GM12801 (cell line): ENCODE measurements at regions not wholly inside any gene's neighbourhood (a gene's known extent, or its start where the extent isn't known, plus 50 kb on each side); places are given as distances from the start of the nearest gene placed in this dataset.

Source experiments
- TF ChIP-seq, protein P1 (sequence below): IDR thresholded peaks from one replicate; pipeline ENCODE4 v1.5.1; 2011; ENCODE audit warnings: control low read depth; ENCODE audit not compliant: insufficient read length; ENCODE audit errors: extremely low read depth

DNA sequence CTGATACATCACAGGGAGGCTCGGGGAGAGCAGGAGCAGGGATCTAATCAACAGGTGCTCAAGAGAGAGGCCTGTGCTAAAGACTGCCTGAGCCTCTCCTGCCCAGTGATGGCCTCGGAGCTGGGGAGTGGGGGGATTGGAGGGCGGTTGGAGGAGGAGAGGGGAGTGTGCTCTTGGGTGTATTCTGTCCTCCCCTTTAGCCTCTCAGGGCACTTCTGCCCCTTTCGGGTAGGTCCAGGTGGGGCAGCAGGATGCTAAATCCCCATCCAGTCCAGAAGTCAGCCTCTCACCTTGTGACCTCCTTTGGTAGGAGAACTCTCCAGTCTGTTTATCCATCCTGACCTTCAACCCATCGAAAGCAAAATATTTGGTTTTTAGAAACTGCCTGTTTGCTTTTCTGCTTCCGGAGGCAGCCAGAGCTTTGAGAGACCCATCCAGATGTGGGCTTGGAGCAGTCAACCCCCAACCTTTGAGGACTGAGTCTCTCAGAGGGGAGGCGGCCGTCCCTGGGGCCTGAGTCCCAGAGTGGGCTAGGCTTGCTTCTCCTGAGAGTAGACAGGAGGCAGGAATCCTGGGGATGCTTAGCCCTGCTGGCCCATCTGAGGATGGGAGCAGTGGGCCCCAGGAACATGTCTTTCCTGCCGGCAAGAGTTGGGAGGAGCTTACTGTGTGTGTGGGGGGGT, 105.2 kb upstream of the SYT13 start:
- TF ChIP-seq, protein P1, sequence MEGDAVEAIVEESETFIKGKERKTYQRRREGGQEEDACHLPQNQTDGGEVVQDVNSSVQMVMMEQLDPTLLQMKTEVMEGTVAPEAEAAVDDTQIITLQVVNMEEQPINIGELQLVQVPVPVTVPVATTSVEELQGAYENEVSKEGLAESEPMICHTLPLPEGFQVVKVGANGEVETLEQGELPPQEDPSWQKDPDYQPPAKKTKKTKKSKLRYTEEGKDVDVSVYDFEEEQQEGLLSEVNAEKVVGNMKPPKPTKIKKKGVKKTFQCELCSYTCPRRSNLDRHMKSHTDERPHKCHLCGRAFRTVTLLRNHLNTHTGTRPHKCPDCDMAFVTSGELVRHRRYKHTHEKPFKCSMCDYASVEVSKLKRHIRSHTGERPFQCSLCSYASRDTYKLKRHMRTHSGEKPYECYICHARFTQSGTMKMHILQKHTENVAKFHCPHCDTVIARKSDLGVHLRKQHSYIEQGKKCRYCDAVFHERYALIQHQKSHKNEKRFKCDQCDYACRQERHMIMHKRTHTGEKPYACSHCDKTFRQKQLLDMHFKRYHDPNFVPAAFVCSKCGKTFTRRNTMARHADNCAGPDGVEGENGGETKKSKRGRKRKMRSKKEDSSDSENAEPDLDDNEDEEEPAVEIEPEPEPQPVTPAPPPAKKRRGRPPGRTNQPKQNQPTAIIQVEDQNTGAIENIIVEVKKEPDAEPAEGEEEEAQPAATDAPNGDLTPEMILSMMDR: no peak

DNA sequence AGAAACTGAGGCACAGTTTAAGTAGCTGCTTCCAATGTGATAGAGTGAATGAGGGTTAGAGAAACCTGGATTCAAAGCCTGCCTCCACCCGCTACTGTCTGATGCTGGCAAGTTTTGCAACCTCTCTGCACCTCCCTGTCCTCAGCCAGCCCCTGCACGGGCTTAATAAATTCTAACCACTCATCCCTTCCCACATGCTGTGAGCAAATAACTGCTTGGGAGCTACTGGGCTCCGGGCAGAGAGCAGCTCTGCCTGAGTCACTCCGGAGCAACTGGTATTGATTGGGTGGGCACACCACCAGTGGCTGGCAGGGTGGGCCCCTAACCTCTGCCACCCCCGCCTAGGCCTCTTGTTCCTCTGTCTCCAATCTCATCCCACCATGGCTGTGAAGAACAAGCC, 104.3 kb upstream of the SYT13 start:
- TF ChIP-seq, protein P1: no peak

DNA sequence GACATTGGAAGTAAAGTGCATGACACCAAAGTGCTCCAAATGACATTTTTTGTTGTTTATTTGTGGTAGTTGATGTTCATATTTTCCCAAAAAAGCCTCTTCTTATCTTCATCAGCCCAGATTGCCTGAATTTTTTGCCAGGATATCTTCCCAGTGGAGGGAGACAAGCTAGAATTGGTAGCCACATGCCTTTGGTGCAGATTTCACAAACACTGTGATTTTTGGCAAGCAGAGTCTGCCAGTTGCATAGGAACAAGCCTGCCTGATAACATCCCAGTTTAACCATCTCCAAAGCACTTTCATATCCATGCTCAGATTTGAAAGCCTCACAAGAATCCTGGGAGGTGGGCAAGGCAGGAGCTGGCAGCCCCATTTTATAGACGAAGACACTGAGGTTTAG, 102.3 kb upstream of the SYT13 start:
- TF ChIP-seq, protein P1: no peak

DNA sequence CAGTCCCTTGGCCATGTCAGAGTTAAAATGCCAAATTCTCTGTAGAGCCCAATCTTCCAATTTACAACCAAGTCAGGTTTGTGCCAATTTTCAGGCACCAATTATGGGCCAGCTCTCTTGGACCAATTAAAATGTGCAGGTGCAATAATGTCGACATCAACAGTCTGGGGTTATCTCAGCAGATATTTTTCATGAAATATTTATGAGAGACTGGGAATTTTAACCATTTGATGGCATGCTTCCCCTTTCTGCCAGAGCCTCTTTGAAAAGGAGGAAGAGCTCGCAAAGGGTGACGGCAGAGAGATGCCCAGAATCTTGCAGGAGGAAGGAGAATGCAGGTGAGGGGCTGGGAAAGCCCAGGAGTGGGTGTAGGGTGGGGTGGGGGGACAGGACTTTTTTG, 100.8 kb upstream of the SYT13 start:
- TF ChIP-seq, protein P1: no peak

DNA sequence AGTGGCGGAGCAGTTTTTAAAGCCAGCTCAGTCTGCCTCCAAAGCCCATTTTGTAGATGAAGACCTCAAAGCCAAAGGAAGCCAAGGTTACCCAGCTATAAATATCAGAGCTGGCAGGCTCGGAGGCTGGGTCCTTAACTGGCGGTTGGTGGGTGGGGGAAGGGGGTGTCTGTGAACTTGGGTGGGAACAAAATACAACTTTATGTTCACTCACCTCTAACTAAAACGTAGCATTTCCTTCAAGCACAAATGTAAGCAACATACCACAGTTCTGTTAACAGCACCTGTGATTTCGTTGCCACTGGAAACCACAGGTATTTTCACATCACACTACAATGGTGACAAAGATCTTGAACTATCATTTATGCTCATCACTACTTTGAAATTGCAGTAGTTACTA, 99.7 kb upstream of the SYT13 start:
- TF ChIP-seq, protein P1: no peak

DNA sequence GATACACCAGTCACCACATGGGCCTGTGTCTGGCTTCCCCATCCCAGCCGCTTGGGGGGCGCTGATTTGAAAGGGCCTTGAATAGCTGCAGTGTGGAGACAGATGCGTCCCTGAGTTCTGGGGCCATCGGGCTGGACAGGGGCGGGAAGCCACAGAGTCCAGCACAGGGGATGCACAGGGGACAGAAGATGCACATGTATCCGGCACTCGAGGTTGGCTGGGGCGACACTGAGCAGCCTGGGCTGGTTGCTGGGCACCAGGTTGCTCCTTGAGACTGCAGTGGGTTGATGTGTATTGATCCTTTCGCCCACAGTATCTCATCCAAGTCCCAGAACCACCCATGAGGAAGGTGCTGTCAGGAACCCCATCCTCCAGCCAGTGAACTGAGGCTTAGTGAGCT, 99.3 kb upstream of the SYT13 start:
- TF ChIP-seq, protein P1: no peak

DNA sequence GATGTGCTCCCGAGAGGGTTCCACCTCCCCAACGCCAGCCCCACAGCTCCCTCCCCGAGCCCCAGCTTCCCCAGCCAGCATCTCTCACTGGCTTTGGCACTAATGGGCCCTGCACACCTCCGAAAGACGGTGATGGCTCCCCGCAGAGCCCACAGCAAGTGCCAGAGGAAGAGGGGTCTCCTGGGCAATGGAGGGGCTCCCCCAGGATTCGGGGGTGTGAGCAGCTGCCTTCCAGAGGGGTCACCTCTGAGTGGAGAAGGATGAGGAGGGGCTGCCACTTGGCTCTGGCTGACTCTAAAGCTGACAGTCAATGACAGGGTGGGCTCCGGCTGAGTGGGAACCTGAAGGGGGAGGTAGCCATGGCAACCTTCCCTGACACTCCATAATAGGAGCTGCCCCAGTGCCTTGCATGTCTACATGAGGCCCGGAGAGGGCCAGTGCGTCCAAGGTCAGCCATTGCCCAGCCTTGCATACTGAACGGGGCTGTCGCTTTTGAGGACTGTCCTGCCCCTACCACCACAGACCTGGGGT, 98.6 kb upstream of the SYT13 start:
- TF ChIP-seq, protein P1: no peak
